ENCODE measurements at regions not wholly inside any gene's neighbourhood (a gene's known extent, or its start where the extent isn't known, plus 50 kb on each side); places are given as distances from the start of the nearest gene placed in this dataset.

DNA sequence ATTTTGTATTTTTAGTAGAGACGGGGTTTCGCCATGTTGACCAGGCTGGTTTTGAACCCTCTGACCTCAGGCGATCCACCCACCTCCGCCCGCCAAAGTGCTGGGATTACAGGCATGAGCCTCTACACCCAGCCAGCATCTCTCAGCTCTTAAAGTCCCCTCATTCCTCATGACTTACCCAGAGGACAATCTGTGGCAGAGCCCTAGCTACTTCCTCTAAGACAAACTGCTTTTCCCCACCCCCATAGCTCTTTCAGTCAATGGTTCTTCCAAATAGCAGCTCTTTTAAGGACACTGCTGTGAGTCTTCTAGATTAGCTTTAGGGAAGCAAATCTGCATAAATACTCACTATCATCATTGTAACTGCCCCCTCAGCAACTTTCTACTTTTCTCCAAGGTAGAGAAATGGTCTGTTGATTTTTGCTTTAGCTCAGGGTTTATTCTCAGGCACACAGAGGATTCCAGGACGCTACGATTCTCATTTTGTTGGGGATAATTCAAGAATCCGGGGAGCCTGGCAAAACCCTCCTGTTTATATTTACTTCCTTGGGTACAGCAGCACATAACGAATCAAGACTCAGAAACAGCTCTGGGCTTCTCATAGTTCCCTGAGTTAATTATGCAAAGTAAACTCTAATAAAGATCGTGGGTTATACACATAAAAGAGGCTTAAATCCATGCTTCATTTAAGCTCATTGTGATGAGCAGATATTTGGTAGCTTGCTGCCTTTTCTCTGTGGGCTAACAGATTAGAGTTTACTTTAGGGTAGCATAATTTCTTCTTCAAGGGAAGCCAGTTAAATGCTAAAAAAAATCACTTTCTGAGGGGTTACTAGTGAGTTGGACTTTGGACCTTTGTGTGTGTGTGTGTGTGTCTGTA, 357.4 kb downstream of the TDRD3 start:
- no peak for DNase-seq (ENCODE audit: low spot score)
- TF ChIP-seq, protein P1, sequence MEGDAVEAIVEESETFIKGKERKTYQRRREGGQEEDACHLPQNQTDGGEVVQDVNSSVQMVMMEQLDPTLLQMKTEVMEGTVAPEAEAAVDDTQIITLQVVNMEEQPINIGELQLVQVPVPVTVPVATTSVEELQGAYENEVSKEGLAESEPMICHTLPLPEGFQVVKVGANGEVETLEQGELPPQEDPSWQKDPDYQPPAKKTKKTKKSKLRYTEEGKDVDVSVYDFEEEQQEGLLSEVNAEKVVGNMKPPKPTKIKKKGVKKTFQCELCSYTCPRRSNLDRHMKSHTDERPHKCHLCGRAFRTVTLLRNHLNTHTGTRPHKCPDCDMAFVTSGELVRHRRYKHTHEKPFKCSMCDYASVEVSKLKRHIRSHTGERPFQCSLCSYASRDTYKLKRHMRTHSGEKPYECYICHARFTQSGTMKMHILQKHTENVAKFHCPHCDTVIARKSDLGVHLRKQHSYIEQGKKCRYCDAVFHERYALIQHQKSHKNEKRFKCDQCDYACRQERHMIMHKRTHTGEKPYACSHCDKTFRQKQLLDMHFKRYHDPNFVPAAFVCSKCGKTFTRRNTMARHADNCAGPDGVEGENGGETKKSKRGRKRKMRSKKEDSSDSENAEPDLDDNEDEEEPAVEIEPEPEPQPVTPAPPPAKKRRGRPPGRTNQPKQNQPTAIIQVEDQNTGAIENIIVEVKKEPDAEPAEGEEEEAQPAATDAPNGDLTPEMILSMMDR (IDR thresholded peaks at IDR 0.05; ENCODE audit: borderline replicate concordance, control extremely low read depth, extremely low read depth, insufficient read depth, missing control alignments) = no peak

DNA sequence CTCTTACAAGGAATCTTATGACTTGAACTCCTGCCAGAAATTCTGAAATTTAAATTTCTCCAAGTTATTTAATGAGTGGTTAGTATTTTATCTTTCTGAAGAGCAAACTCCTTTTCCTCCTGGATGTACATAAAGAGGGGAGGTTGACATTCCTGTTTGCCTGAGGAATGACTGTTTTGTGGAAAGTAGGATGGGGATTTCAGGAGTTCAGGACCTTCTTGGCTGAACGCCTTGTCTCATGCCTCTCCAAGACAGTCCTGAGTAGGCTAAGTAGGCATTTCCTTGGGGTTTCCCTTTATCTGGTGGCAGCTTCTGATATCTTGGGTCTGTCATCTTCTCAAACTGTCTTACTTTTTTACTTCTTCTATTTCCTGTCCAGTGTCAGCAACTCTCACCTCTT, 356.6 kb downstream of the TDRD3 start:
- TF ChIP-seq, protein P1 (IDR thresholded peaks at IDR 0.05; ENCODE audit: borderline replicate concordance, control extremely low read depth, extremely low read depth, insufficient read depth, missing control alignments) = no peak
- in situ Hi-C loops (cut with MboI; ENCODE audit: low sequenced_read_pairs, unreplicated experiment) = no loop called here

More for the DNA sequence above, 357.4 kb downstream of the TDRD3 start:
- in situ Hi-C loops (cut with MboI; ENCODE audit: low sequenced_read_pairs, unreplicated experiment) = no loop called here

DNA sequence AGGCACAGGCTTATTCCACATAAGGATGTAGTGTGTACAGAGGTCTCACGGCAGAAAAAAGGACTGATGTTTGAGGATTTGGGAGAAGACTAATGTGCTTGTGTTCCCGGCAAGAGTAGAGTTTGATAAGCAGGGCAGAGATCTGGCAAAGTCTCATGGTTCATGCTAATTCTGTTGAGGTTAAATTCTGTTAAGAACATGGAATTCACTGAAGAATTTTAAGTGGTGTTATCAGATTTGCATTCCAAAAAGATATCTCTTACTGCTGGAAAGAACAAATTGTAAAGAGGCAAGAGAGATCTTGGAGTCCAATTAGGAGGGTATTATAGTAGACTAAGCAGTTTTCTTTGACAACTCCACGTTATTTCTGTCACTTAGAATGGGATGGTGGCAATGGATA, 348.3 kb downstream of the TDRD3 start:
- in situ Hi-C loops (cut with MboI; ENCODE audit: low sequenced_read_pairs, unreplicated experiment) = no loop called here
- no peak for DNase-seq (ENCODE audit: low spot score)
- TF ChIP-seq, protein P1 (IDR thresholded peaks at IDR 0.05; ENCODE audit: borderline replicate concordance, control extremely low read depth, extremely low read depth, insufficient read depth, missing control alignments) = no peak

More for the DNA sequence above, 356.6 kb downstream of the TDRD3 start:
- no peak for DNase-seq (ENCODE audit: low spot score)

DNA sequence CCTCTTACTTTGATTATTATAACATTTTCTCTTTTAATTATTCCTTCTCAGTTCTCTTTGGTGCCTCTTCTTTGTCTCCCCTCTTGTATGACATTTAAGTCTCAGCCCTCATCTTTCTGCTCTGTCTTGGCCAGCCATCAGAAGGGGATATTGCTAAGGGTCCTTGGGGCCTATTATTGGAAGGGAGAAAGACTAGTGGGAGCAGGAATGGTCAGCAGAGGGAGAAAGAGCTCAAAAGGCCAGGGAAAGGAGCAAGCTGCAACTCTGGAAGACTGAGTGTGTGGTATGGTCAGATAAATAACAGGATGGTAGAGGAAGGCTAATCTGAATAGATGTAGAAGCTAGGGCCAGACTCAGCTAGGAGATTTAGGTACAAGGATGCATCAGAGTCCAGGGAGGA, 336.9 kb downstream of the TDRD3 start:
- in situ Hi-C loops (cut with MboI; ENCODE audit: low sequenced_read_pairs, unreplicated experiment) = no loop called here
- TF ChIP-seq, protein P1 (IDR thresholded peaks at IDR 0.05; ENCODE audit: borderline replicate concordance, control extremely low read depth, extremely low read depth, insufficient read depth, missing control alignments) = no peak
- DNase-seq (ENCODE audit: low spot score) = no peak

DNA sequence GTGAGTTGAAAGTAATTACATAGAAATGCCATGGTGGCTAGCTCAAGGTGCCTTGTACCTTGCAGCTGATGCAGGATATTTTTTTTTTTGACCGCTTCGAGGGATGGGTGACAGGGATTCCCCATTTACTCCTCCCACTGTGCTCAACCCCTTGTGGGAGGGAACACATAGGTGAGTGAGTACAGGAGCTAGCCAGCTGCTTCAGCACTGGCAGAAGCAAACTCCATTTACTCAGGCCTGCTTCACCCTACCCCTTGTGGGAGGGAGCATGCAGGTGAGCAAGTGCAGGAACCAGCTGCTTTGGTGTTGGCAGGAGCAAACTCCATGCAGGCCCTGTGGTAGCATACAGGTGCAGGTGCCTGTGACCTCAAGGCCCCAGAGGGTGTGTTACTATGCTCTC, 330.1 kb downstream of the TDRD3 start:
- in situ Hi-C loops (cut with MboI; ENCODE audit: low sequenced_read_pairs, unreplicated experiment) = no loop called here
- TF ChIP-seq, protein P1 (IDR thresholded peaks at IDR 0.05; ENCODE audit: borderline replicate concordance, control extremely low read depth, extremely low read depth, insufficient read depth, missing control alignments) = no peak
- DNase-seq (ENCODE audit: low spot score) = no peak

DNA sequence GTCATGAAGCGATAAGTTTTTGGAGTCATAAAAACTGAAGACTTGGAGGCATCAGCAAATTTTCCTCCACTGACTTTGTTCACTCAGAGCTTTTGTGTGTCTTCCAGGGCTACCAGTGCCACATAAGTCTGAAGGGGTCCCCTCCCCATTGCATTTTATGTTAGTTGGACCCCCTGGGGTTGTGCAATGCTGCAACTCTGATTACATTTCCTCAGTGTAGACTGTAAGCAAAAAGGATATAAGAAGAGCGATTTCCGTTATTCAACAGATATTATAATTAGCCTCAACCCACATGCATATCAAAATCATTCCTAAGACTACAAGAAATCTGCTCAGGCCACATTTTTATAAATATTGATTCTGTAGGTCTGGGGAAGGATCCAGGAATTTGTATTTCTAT, 324.0 kb downstream of the TDRD3 start:
- no peak for DNase-seq (ENCODE audit: low spot score)
- TF ChIP-seq, protein P1 (IDR thresholded peaks at IDR 0.05; ENCODE audit: borderline replicate concordance, control extremely low read depth, extremely low read depth, insufficient read depth, missing control alignments) = no peak
- in situ Hi-C loops (cut with MboI; ENCODE audit: low sequenced_read_pairs, unreplicated experiment) = no loop called here

Data from GM13976 (cell line).